ENCODE measurements at regions not wholly inside any gene's neighbourhood (a gene's known extent, or its start where the extent isn't known, plus 50 kb on each side); places are given as distances from the start of the nearest gene placed in this dataset.

DNA sequence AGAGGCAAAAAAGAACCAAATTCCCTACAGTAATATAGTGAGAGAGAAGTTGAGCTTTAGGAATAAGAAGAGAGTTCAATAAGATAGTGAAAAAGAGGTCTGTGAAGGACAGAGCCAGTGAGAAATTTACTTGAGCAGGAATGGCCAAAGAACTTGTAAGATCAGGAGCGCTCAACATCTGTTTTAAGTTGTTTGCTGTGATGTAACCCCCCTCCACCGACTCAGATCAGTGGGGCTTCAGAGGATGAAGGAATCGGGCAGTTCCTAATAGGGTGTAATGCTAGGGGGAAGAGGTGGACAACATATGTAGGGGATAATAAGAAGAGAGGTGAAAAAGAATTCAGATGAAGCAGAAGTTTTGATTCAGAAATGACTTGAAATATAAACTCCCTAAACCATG, 85.3 kb upstream of the FNDC3A start:
- FAIRE-seq (no peak), ATAC-seq (no peak), DNase-seq (no peak)
- Histone ChIP-seq H3K27me3 (no peaks in the 10 kb centered on the region), H3K4me3 (no peak overlapping the region), H3K27ac (no peak overlapping the region), H3K36me3 (no peaks in the 10 kb centered on the region), H3K4me1 (peaks cover 0 to 8% (median 0%) of the 10 kb centered on the region in 3 donors), H3K9me3 (no peaks in the 10 kb centered on the region)
- TF ChIP-seq, protein P1, sequence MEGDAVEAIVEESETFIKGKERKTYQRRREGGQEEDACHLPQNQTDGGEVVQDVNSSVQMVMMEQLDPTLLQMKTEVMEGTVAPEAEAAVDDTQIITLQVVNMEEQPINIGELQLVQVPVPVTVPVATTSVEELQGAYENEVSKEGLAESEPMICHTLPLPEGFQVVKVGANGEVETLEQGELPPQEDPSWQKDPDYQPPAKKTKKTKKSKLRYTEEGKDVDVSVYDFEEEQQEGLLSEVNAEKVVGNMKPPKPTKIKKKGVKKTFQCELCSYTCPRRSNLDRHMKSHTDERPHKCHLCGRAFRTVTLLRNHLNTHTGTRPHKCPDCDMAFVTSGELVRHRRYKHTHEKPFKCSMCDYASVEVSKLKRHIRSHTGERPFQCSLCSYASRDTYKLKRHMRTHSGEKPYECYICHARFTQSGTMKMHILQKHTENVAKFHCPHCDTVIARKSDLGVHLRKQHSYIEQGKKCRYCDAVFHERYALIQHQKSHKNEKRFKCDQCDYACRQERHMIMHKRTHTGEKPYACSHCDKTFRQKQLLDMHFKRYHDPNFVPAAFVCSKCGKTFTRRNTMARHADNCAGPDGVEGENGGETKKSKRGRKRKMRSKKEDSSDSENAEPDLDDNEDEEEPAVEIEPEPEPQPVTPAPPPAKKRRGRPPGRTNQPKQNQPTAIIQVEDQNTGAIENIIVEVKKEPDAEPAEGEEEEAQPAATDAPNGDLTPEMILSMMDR (IDR thresholded peaks at IDR 0.05) = no peak
- WGBS, 2 donors = 65 to 80% methylated on average over 3 of the region's 3 CpGs
- intact Hi-C loops (cut with DNase I) = no loop called here

DNA sequence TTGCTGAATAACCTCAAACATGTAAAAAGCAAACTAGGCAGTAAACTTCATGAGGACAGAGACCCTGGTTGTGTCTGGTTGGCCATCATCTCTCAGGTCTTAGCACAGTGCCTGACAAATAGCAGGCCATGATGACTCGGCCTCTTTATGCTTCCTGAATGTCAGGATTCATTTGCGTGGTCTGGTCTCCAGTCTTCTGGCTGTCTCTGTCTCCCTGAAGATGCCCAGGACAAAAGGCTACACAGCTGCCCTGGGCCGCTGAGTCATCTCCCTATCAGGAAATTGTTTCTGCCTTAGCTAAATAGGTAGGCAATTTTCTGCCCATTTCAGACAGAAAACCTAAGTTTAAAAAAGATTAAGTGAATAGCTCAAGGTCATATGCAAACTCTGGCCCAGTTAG, 84.1 kb upstream of the FNDC3A start:
- Histone ChIP-seq H3K4me3 (no peak overlapping the region), H3K27ac (peak overlapping the region in 1 of 4 donors; percentile 38), H3K27me3 (no peaks in the 10 kb centered on the region), H3K4me1 (peaks cover 0 to 8% (median 0%) of the 10 kb centered on the region in 3 donors), H3K9me3 (no peaks in the 10 kb centered on the region), H3K36me3 (no peaks in the 10 kb centered on the region)
- intact Hi-C loops (cut with DNase I) = no loop called here
- 73 to 83% methylated on average over 3 of the region's 3 CpGs for WGBS, 2 donors
- ATAC-seq = peak in 2 of 4 donors; percentile 52 to 65
- no peak for DNase-seq
- TF ChIP-seq, protein P1 (IDR thresholded peaks at IDR 0.05) = no peak
- no peak for FAIRE-seq

DNA sequence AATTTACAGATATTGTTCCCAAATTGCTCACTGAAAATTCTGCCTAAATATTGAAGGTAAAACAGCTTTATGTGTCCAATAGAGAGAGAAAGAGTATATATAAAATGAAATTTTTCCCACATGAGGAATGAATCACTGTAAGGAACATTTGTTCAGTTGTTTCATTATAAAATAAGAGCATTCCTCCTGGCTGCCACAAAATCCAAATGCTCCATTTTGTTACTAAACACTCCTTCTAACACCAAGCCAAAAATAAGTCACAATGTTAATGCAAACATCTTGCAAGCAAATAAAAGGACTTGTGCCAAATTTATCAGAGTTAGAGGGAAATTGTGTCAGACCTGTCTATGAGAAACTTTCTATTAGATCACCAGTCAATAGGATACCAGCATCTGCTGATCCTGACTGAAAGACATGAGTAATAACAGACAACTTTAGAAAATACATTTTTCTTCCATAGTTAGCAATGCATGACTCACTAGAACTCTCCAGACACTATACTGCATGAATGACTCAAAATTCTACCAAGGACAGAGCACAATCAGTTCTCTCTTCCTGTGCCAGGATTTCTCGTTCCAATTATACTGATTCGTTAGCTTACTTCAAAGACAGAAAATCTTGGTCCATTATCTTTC, 83.5 kb upstream of the FNDC3A start:
- Histone ChIP-seq H3K4me3 (no peak overlapping the region), H3K4me1 (peaks cover 0 to 8% (median 0%) of the 10 kb centered on the region in 3 donors), H3K27me3 (no peaks in the 10 kb centered on the region), H3K36me3 (no peaks in the 10 kb centered on the region), H3K9me3 (no peaks in the 10 kb centered on the region), H3K27ac (peak overlapping the region in 2 of 4 donors; percentile 13 to 38)
- TF ChIP-seq, protein P1 (IDR thresholded peaks at IDR 0.05) = no peak
- 13 to 17% methylated on average over 2 of the region's 2 CpGs for WGBS, 2 donors
- ATAC-seq (peak; percentile 72 to 92 (median 82)), DNase-seq (no peak), FAIRE-seq (peak; percentile 17)
- intact Hi-C loops (cut with DNase I) = no loop called here

DNA sequence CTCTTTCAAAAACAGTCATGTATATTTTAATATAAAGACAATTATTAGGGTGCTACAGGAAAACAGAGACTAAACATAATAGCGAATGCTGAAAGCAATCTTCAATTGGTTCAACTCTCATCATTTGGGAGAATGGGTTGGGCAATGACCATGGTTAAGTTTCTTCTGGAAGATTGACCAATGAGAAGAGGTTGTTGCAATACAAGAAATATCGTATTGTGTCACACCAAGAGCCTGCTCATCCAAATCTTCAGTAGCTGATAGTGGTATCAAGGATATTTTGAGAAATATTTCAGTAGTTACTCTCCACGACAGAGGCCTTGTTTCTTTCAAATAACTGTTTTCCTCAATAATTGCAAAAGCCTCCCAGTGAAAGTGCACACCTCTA, 83.0 kb upstream of the FNDC3A start:
- ATAC-seq = no peak

GRCh38 chr13:48896312-48896711, 79.4 kb upstream of the FNDC3A start:
- H3K4me3 ChIP-seq = no peak overlapping the region
- no peaks in the 10 kb centered on the region for H3K9me3 ChIP-seq
- H3K27me3 ChIP-seq = no peaks in the 10 kb centered on the region
- TF ChIP-seq, protein P1 (IDR thresholded peaks at IDR 0.05) = no peak
- no peak overlapping the region for H3K27ac ChIP-seq
- H3K4me1 ChIP-seq = peaks cover 0 to 8% (median 0%) of the 10 kb centered on the region in 3 donors
- ATAC-seq = no peak
- no peaks in the 10 kb centered on the region for H3K36me3 ChIP-seq
- FAIRE-seq = no peak
- intact Hi-C loops (cut with DNase I) = no loop called here
- no peak for DNase-seq

More for the DNA sequence above, 83.0 kb upstream of the FNDC3A start:
- intact Hi-C loops (cut with DNase I) = no loop called here
- TF ChIP-seq, protein P1 (IDR thresholded peaks at IDR 0.05) = no peak
- no peaks in the 10 kb centered on the region for H3K27me3 ChIP-seq
- no peak for DNase-seq
- no peaks in the 10 kb centered on the region for H3K9me3 ChIP-seq
- H3K4me1 ChIP-seq = peaks cover 0 to 8% (median 0%) of the 10 kb centered on the region in 3 donors
- no peak for FAIRE-seq
- no peaks in the 10 kb centered on the region for H3K36me3 ChIP-seq
- 95% methylated on average over 3 of the region's 3 CpGs for WGBS, 2 donors
- no peak overlapping the region for H3K4me3 ChIP-seq
- no peak overlapping the region for H3K27ac ChIP-seq

Measured in pancreas (tissue), 10 donors.